ENCODE measurements at regions not wholly inside any gene's neighbourhood (a gene's known extent, or its start where the extent isn't known, plus 50 kb on each side); places are given as distances from the start of the nearest gene placed in this dataset.

- Histone ChIP-seq H3K9ac (ENCODE audit: insufficient read depth, low read length, poor library complexity, severe bottlenecking) (no peak overlapping the region), H3K9me3 (replicated peaks in 1 of 2; ENCODE audit: control insufficient read depth in 1 of 2, insufficient read depth in 1 of 2, low read length in 2 of 2) (no peaks in the 10 kb centered on the region), H3K27me3 (ENCODE audit: control insufficient read depth in 2 of 2, insufficient read depth in 2 of 2, low read length in 2 of 2) (no peaks in the 10 kb centered on the region), H3K36me3 (replicated peaks in 1 of 2; ENCODE audit: control insufficient read depth in 1 of 2, insufficient read depth in 2 of 2, low read length in 2 of 2) (no peaks in the 10 kb centered on the region), H3K4me3 (replicated peaks in 1 of 3; ENCODE audit: low read depth in 2 of 3, low read length in 3 of 3) (no peak overlapping the region), H4K20me1 (ENCODE audit: insufficient read depth, low read length) (no peaks in the 10 kb centered on the region), H3K4me2 (replicated peaks; ENCODE audit: extremely low read depth, low read length, poor library complexity, severe bottlenecking) (no peak overlapping the region), H2AFZ (ENCODE audit: insufficient read depth, low read depth, low read length, poor library complexity, severe bottlenecking) (no peak overlapping the region), H3K4me1 (ENCODE audit: control insufficient read depth in 1 of 2, insufficient read depth in 2 of 2, low read length in 2 of 2) (no peaks in the 10 kb centered on the region), H3K79me2 (ENCODE audit: insufficient read depth, low read length) (no peaks in the 10 kb centered on the region), H3K27ac (ENCODE audit: low read depth in 1 of 2, low read length in 2 of 2) (no peak overlapping the region)
- peaks cover 0 to 2% (median 2%) of the 10 kb centered on the region in 3 donors for H3K27me3 Mint-ChIP-seq (ENCODE audit: low read depth in 3 of 3)
- WGBS (ENCODE audit: insufficient coverage): no CpG with 5 or more reads among the region's 1 CpG
- H3K4me3 Mint-ChIP-seq: no peak overlapping the region
- DNase-seq: no peak
- no peak overlapping the region for H3K27ac Mint-ChIP-seq
- H3K36me3 Mint-ChIP-seq: no peaks in the 10 kb centered on the region
- peaks cover 0 to 5% (median 0%) of the 10 kb centered on the region in 7 donors for H3K9me3 Mint-ChIP-seq
- H3K4me1 Mint-ChIP-seq: no peaks in the 10 kb centered on the region
- intact Hi-C loops (cut with micrococcal nuclease): no loop called here
- TF ChIP-seq CTCF (IDR thresholded peaks at IDR 0.05): no peak
These were observed 203.5 kb upstream of the RGMB start for GRCh38 chr5:98570010-98570409.

DNA sequence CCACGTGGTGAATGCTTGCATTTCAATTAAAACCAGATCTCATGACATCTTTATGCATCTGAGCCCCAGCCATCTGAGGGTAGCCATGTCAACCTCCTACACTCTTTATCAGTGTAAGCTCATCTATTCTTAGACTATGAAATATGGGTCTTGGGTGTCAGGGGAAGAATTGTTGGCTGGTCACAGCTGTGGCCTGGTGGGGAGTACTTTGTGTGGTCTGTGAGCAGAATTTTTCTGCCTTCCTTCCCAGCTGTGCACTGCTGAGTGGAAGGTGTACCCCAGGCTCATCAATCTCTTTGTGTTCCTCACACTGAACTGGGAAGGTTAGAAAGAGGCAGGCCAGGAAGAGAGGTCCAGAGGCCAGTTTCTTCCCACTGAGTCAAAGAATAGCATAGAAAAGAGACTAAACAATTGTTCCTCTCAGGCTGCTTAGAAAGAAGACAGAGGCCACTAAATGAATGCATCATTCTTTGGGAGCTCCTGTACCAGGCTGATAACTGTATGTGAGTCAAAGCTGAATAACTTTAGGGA lies 202.7 kb upstream of the RGMB start:
- intact Hi-C loops (cut with micrococcal nuclease): no loop called here
- no peak for TF ChIP-seq CTCF (IDR thresholded peaks at IDR 0.05)
- Mint-ChIP-seq H3K4me1 (no peaks in the 10 kb centered on the region), H3K27ac (no peak overlapping the region), H3K4me3 (no peak overlapping the region), H3K36me3 (no peaks in the 10 kb centered on the region), H3K27me3 (ENCODE audit: low read depth in 3 of 3) (peaks cover 0 to 2% (median 2%) of the 10 kb centered on the region in 3 donors), H3K9me3 (peaks cover 0 to 5% (median 0%) of the 10 kb centered on the region in 7 donors)
- H3K9ac ChIP-seq (ENCODE audit: insufficient read depth, low read length, poor library complexity, severe bottlenecking): no peak overlapping the region
- H3K4me2 ChIP-seq (replicated peaks; ENCODE audit: extremely low read depth, low read length, poor library complexity, severe bottlenecking): no peak overlapping the region
- no peak overlapping the region for H2AFZ ChIP-seq (ENCODE audit: insufficient read depth, low read depth, low read length, poor library complexity, severe bottlenecking)
- no peak for DNase-seq
- no peak overlapping the region for H3K27ac ChIP-seq (ENCODE audit: low read depth in 1 of 2, low read length in 2 of 2)
- no peak overlapping the region for H3K4me3 ChIP-seq (replicated peaks in 1 of 3; ENCODE audit: low read depth in 2 of 3, low read length in 3 of 3)
- H3K27me3 ChIP-seq (ENCODE audit: control insufficient read depth in 2 of 2, insufficient read depth in 2 of 2, low read length in 2 of 2): no peaks in the 10 kb centered on the region
- no peaks in the 10 kb centered on the region for H4K20me1 ChIP-seq (ENCODE audit: insufficient read depth, low read length)
- H3K4me1 ChIP-seq (ENCODE audit: control insufficient read depth in 1 of 2, insufficient read depth in 2 of 2, low read length in 2 of 2): no peaks in the 10 kb centered on the region
- H3K79me2 ChIP-seq (ENCODE audit: insufficient read depth, low read length): no peaks in the 10 kb centered on the region
- H3K9me3 ChIP-seq (replicated peaks in 1 of 2; ENCODE audit: control insufficient read depth in 1 of 2, insufficient read depth in 1 of 2, low read length in 2 of 2): no peaks in the 10 kb centered on the region
- no peaks in the 10 kb centered on the region for H3K36me3 ChIP-seq (replicated peaks in 1 of 2; ENCODE audit: control insufficient read depth in 1 of 2, insufficient read depth in 2 of 2, low read length in 2 of 2)
- no CpG with 5 or more reads among the region's 1 CpG for WGBS (ENCODE audit: insufficient coverage)
